KBM-7 (cell line): ENCODE measurements at regions not wholly inside any gene's neighbourhood (a gene's known extent, or its start where the extent isn't known, plus 50 kb on each side); places are given as distances from the start of the nearest gene placed in this dataset.
A peak's percentile ranks its signal among the peaks of the same experiment; 100 is the strongest.

Experiments
- DNase-seq: peaks from one replicate; pipeline ENCODE4 v3.0.0-alpha.2; 2015
- in situ Hi-C: fragments of 300-500 bp; cut with MboI; formaldehyde crosslinking; loops from 2 replicates; pipeline ENCODE4 v1.14.3; 2020; ENCODE audit warnings: low sequenced_read_pairs, low pct_unique_long_range_greater_than_20kb, mixed read lengths

GRCh38 chr6:14619419-14619781 lies 501.8 kb downstream of the CD83 start:
- no peak for DNase-seq
- in situ Hi-C loops = no loop called here

- in situ Hi-C loops = no loop called here
- DNase-seq = no peak
Measured at GRCh38 chr6:14620522-14620921, 502.9 kb downstream of the CD83 start.

GRCh38 chr6:14621518-14621917 lies 503.9 kb downstream of the CD83 start:
- no peak for DNase-seq
- in situ Hi-C loops = no loop called here

GRCh38 chr6:14622085-14622484 lies 504.5 kb downstream of the CD83 start:
- in situ Hi-C loops = no loop called here
- no peak for DNase-seq

- DNase-seq = no peak
- in situ Hi-C loops = no loop called here
Measured at GRCh38 chr6:14622909-14623505, 505.4 kb downstream of the CD83 start.

- no peak for DNase-seq
- in situ Hi-C loops = no loop called here
Measured at GRCh38 chr6:14625173-14625895, 507.8 kb downstream of the CD83 start.

- no peak for DNase-seq
Measured at GRCh38 chr6:14626556-14626955, 509.0 kb downstream of the CD83 start.

GRCh38 chr6:14630016-14630415 lies 512.4 kb downstream of the CD83 start:
- in situ Hi-C loops = no loop called here
- no peak for DNase-seq

More at GRCh38 chr6:14626556-14626955, 509.0 kb downstream of the CD83 start:
- in situ Hi-C loops = no loop called here

GRCh38 chr6:14633479-14633878 lies 515.9 kb downstream of the CD83 start:
- in situ Hi-C loops = no loop called here
- DNase-seq = no peak

GRCh38 chr6:14634072-14634471 lies 516.5 kb downstream of the CD83 start:
- in situ Hi-C loops = no loop called here
- DNase-seq = no peak

GRCh38 chr6:14635195-14635594 lies 517.6 kb downstream of the CD83 start:
- DNase-seq = no peak
- in situ Hi-C loops = no loop called here

- DNase-seq = no peak
- in situ Hi-C loops = no loop called here
Measured at GRCh38 chr6:14635934-14636591, 518.5 kb downstream of the CD83 start.

- in situ Hi-C loops = no loop called here
- no peak for DNase-seq
Measured at GRCh38 chr6:14638435-14638905, 520.9 kb downstream of the CD83 start.

GRCh38 chr6:14638906-14639761 lies 521.6 kb downstream of the CD83 start:
- in situ Hi-C loops = no loop called here
- peak; percentile 70 for DNase-seq

- in situ Hi-C loops = no loop called here
- no peak for DNase-seq
Measured at GRCh38 chr6:14639983-14640599, 522.5 kb downstream of the CD83 start.

- in situ Hi-C loops = no loop called here
- no peak for DNase-seq
Measured at GRCh38 chr6:14640631-14641030, 523.1 kb downstream of the CD83 start.

GRCh38 chr6:14641423-14642135 lies 524.0 kb downstream of the CD83 start:
- no peak for DNase-seq
- in situ Hi-C loops = no loop called here

GRCh38 chr6:14642136-14642505 lies 524.5 kb downstream of the CD83 start:
- in situ Hi-C loops = no loop called here
- DNase-seq = no peak

- in situ Hi-C loops = no loop called here
- no peak for DNase-seq
Measured at GRCh38 chr6:14642842-14643241, 525.3 kb downstream of the CD83 start.
